GM21529 (cell line): ENCODE measurements at regions not wholly inside any gene's neighbourhood (a gene's known extent, or its start where the extent isn't known, plus 50 kb on each side); places are given as distances from the start of the nearest gene placed in this dataset.

Source experiments
- ATAC-seq: cut with Tn5 transposase; IDR thresholded peaks from one replicate; pipeline ENCODE4 v1.9.1; 2021; ENCODE audit not compliant: unreplicated experiment

DNA sequence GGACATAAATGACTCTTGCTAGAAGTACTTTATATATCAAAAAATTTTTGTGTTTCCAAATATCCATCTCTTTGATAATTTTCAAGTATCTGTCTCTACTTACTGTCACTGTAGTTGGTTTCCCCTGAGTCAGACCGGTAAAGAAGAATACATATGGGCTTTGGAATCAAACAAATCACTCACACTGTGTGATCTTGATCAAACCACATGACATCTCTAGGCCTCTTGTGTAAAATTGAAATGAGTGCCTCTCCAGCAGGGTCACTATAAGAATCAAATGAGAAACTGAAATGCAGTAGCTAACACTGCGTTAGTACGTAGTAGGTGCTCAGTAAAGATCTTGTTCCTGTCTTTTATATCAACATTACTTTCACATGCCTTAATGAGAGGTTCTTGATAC, 314.6 kb upstream of the STT3B start:
- no peak for ATAC-seq

GRCh38 chr3:31219131-31219843, 313.4 kb upstream of the STT3B start:
- peak; percentile 67 for ATAC-seq

DNA sequence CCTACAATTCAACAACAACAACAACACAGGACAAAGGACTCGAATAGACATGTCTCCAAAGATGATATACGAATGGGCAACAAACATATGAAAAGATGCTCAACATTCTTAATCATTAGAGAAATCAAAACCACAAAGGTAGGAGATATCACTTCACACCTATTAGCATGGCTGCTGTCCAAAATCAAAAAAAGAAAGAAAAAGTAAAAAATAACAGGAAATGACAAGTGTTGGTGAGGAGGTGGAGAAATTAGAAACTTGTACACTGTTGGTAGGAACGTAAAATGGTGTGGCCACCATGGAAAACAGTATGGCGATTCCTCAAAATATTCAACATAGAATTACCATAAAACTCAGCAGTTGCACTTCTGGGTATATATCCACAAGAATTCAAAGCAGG, 312.3 kb upstream of the STT3B start:
- ATAC-seq, result no peak

- no peak for ATAC-seq
Measured at GRCh38 chr3:31223278-31223677, 309.4 kb upstream of the STT3B start.

DNA sequence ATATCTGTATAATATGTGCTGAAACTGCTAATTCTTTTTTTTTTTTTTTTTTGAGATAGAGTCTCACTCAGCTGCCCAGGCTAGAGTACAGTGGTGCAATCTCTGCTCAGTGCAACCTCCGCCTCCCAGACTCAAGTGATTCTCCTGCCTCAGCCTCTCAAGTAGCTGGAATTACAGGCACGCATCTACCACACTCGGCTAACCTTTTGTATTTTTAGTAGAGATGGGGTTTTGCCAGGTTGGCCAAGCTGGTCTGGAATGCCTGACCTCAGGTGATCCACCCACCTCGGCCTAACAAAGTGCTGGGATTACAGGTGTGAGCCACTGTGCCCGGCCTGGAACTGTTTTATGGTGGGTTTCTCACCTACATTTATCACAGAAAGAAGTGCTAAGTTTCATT, 307.8 kb upstream of the STT3B start:
- ATAC-seq, result no peak

GRCh38 chr3:31225923-31226322, 306.8 kb upstream of the STT3B start:
- no peak for ATAC-seq

DNA sequence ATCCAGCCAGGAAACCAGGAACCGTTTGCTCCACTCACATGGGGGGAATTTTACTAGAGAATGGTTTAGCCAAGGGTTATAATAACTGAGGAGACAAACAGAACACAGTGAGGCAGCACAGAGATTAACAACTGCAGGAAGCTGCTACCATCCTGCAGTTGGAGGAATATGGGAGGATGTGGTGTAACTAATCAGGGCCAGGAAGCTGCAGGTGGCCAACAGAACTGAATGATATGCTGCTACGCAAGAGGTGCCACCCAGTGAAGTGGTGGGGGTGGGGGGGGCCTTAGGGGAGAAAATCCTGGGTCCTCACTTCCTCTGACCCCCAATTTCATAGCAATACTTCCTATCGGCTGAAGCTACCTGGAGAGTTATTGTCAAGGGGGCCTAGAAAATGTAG, 306.4 kb upstream of the STT3B start:
- ATAC-seq, result no peak

- no peak for ATAC-seq
Measured at GRCh38 chr3:31227131-31227562, 305.6 kb upstream of the STT3B start.

- peak; percentile 44 for ATAC-seq
Measured at GRCh38 chr3:31230425-31231223, 302.1 kb upstream of the STT3B start.

- peak; percentile 43 for ATAC-seq
Measured at GRCh38 chr3:31232055-31233025, 300.4 kb upstream of the STT3B start.

DNA sequence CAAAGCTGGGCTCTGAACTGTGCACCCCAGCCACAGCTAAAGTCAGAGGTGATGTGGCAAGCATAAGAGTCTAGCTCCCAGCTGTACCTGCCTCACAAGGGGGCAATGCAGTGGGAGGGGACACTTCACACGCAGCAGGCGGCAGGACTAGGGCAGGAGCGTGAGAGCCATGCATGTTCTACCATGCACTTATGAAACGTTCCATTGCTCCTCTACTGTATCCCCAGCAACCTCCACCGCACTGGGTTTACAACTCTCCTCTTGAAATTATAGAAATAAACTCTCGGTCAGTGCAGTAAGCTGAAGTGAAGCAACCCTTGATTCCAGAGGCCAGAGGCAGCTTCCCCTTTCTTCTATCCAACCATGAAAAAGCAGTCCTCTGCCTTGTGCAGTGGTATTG, 298.6 kb upstream of the STT3B start:
- ATAC-seq, result no peak

DNA sequence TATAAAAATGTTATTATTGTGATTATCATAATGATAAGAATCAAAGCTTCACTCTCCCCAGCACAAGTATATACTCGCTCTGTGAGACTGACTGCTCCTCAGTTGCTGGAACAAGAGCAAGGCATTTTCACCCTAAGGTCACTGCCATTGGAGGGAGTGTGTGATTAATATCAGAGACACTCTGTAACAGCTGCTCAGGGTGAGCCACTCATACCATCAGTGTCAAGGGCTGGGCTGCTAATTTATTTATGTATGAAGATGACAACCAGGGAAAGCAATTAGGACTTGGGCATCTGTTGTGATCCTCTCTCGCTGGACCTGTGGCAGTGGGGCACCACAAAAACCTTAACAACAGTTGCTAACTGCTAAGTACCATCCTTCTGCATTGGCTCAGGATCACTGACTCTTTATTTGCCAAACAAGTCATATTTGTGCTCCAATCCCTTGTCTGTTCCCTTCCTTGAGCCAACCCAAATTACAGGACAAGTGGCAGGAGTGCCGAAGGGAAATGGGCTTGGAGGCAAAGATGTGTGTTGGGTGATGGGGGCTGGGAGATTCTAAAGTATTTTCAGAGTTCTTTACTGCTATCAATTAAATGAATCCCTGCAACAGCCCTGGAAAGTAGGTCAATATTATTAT, 297.5 kb upstream of the STT3B start:
- no peak for ATAC-seq

DNA sequence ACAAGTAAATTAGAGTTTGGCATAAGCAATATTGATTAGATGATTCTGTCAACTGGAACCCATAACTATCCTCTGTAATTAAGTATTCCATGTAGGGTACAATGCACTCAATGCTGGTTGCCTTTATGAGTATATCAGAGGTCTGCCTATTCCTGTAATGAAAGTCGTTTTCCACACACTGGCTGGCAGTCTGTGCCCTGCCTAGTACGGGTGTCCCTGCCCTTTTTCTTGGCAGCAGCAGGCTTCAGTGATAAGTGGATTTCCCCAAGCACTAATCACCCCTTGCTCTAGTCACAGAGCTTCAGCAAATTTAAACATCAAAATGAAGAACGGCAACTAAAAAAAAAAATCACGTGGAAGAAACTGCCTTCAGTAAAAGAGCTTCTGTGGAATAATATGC, 294.8 kb upstream of the STT3B start:
- no peak for ATAC-seq

DNA sequence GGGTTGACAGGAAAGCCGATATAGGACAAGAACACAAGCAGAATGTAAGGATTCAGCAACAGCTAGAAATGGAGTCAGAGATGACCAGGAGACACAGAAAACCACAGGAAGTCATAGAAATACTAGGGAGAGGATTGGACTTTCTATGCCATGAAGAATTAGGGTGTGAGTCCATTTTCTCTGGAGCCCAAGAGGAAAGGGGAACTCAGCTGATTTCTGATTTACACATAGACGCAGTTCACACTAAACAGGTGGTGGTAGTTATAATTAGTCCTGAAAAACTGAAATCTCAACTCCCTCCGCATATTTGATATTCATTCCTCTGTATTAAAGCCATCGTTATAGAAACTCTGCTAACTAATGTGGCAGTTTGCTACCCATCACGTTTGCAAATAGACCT, 292.7 kb upstream of the STT3B start:
- ATAC-seq, result no peak

DNA sequence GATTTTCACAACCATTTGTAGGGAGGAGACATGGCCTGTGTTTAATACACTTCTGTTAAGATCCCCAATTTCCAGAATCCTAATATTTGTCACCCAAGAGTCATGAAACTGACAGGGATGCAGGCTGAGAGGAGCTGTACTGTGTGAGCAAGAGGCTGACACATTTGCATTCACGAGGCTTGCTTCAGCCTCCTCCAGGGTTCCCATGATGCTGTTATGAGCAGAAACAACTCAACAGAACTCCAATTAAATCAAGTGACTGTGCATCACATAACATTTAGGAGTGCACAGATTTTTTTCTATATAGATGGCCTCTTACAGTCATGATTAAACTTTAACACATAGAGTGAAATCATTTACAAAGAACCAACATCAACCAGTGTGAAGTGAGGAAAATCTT, 292.3 kb upstream of the STT3B start:
- no peak for ATAC-seq

DNA sequence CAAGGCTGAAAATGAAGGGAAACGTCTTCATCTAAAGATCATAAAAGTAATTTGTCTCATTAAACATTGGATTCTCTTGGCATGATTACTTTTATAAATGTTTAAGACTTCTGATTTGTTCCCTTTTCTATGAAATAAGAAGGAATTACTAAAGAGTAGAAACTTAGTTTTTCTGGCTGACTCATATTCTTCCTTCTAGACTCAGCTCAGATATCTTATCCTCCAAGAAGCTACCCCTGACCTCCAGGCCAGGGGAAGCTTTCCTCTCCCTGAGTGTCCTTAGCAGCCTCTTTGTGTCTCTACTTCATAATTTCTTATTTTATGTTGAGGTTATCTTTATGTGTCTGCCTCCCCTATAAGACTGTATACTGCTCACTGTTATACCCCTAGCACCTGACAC, 291.9 kb upstream of the STT3B start:
- no peak for ATAC-seq

DNA sequence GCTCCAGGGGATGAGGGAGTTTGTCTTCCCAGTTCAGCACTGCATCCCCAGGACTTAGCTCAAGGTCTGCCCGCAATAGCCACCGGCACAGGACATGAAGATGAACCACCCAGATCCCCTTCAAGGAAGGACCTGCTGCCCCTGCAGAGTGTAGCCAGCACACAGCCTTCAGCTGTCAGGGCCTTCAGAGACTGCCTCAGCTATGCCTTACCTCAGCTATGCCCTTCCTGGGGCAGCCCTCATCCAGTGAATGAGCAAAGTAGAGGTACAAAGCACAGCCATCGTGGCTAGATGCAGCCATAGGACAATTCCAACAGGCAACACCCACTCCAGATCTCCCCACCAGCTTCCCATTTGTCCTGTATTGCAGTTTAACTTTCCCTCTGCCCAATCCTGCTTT, 291.2 kb upstream of the STT3B start:
- ATAC-seq, result no peak

DNA sequence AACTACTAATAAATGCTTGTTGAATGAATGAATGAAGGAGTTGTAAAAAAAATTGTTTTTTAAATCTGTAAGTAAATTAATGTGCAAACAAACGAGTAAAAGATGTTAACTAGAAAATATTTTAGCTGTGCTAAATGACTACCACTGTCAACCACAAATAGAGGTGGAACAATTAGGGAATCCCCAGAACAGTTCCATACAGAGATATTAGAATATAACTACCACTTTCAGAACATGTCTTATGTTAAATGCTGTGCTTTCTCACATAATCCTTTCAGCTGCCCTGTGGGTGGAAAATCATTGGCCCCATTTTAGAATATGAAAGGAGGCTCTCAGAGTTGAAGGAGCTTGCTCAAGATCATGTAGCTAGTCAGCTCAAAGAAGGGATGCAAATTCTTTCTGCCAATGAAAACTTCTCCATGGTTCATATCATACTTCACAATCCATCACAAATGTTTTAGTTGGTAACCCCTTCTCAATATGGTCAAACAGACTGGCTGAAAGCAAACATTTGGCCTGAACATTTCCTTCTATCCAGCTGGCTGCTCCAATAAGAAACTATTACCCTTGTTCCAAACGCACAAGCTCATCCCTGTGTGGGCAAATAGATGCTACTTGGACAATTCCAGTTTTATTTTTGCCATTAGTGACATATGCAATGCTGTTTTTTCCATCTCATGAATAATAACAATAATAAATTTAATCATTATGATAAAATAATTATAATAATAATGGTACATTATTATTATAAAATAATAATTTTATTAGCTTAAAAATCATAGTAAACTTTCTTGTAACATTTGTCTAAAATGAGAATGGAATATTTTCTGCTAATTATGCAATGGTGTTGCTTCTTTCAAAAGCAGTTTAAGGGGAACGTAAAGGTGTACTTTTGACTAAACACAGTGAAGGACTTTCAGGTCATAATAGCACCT, 290.4 kb upstream of the STT3B start:
- ATAC-seq, result peak; percentile 70

DNA sequence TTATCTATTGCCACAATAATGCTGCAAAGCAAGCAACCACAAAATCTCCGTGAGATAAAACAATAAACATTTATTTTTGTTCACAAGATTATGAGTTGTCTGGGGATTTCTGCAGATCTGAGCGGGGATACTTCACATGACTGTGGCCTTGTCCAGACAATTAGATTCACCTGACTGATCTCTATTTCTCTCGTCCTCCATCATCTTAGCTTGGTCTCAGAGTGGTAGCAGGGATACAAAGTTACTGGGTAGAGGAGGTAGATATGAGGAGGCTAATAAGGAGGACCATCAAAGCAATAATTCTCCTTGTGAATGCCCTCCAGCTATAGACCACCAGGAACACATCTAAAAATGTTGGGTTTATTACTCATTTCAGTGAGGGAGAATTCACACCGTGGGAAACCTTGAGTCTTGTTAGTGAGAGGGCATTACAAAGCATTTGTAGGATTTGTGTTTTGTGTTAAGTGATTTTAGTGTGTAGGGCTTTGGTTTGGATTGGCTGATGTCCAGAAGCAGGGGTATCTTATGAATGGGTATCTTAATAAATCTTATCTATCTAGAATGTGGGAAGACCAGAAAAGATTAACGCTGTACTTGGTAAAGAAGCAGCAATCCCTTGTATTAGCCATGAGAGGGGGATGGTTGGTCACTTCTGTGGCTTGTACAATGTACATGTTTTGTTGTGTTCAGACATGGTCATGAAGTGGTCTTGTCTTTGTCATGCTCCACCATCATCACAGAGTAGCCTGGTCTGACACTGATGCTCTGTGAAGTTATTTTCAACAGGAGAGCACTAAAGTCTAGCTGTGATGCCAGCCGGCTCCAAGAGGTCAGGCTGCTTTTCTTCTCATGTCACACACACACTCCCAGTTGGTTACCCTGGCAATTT, 287.6 kb upstream of the STT3B start:
- no peak for ATAC-seq
